HG02759 (cell line): ENCODE measurements at regions not wholly inside any gene's neighbourhood (a gene's known extent, or its start where the extent isn't known, plus 50 kb on each side); places are given as distances from the start of the nearest gene placed in this dataset.
"Not testable (repeated sequence)": the region's sequence is repeated elsewhere in the genome, so short reads cannot be mapped to it uniquely, and the experiment has no call there.

ENCODE experiments used
- ATAC-seq: cut with Tn5 transposase; IDR thresholded peaks from one replicate; pipeline ENCODE4 v1.9.1; 2021; ENCODE audit warnings: mild to moderate bottlenecking, moderate library complexity; ENCODE audit not compliant: unreplicated experiment

GRCh38 chr15:79738143-79738542, 158.7 kb downstream of the MTHFS start:
- ATAC-seq: no peak

DNA sequence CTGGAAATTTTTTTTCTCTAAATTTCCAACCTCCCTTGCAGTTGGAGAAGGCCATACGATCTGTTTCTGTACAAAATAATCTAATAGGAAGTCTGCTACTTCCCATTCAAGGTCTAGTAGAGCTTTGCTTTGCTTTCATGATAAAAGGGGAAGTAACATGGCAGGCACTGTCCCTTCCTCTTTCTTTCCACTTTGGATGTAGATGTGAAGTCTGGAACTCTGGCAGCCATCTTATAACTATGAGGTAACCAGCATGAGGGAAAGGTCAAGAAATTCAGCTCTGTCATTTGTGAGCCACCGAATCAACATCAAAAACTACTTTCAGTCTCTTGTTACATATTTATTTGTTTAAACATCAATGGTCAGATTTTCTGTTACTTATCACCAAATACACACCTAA, 156.3 kb downstream of the MTHFS start:
- ATAC-seq: no peak

- ATAC-seq: no peak
Measured at GRCh38 chr15:79743032-79743431, 153.8 kb downstream of the MTHFS start.

DNA sequence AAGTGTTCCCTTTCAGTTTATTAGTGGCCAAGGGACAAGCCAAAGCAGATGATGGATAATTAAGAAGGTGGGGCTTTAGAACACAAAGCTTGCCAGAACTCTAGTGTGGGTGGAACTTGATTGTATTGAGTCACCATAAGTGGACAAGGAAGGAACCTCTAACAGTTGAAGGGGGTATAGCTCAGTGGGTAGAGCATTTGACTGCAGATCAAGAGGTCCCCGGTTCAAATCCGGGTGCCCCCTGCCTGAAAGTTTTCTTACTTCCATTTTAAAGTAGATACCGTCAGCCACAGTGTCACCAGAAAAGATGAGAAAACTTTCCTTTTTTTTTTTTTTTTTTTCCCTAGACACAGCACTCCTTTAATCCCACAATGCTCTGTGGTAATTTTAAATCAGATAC, 152.3 kb downstream of the MTHFS start:
- ATAC-seq: not testable (repeated sequence)

- ATAC-seq: no peak
Measured at GRCh38 chr15:79756365-79756764, 140.4 kb downstream of the MTHFS start.

GRCh38 chr15:79765081-79765480, 131.7 kb downstream of the MTHFS start:
- ATAC-seq: no peak

- ATAC-seq: no peak
Measured at GRCh38 chr15:79769069-79769481, 127.7 kb downstream of the MTHFS start.

DNA sequence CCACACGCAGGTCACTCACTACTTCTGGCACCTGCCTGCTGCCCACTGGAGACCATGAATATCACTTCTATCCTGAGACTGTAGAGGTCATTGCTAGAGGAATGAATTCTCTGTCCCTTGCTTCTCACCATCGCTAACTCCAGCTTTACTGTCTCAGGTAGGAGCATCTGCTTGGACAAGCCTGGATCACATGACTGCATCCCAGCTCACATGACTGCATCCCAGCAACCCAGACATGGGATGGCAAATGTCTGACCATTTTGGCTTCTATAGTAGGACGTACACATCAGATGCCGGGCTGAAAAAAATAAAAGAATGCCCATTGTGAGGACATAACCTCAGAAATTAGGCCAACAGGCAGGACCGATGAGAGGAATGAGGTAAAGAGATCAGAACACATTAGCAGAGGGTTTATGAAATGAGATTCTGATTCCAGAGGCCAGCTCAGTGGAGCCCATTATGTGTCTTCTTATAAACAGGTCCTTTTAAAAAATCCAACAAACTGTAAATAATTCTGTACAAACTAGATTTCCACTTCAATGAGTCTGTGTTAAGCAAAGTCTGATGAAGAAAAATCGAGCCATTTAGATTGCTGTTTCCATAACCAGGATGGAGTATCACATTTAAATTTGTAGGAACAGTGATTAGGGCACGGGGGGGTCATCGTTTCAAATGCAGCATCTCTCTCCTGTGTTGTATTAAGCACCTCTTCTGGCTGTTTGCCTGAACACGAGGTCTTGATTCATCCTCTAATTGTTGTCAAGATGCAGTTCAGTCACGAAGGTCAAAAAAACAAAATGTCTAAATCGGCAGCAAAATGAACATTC, 126.7 kb downstream of the MTHFS start:
- ATAC-seq: no peak

DNA sequence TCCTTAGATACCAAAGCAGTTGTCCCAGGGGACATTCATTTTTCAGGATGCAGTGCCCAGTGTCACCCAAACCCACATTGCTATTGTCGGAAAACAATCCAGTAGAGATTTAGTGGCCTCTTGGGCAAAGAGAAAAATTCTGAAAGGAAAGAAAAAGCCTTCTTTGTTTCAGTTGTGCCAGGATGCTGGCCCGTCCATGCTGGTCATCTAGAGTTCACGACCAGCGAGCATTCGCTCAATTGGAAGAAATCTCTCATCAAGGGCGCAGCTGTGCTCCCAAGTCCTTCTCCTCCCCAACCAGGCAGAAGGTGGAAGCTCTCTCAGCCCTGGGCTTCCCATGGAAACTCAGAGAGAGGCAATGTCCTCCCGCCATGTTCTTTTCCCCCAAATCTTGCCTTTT, 123.7 kb downstream of the MTHFS start:
- no peak for ATAC-seq

DNA sequence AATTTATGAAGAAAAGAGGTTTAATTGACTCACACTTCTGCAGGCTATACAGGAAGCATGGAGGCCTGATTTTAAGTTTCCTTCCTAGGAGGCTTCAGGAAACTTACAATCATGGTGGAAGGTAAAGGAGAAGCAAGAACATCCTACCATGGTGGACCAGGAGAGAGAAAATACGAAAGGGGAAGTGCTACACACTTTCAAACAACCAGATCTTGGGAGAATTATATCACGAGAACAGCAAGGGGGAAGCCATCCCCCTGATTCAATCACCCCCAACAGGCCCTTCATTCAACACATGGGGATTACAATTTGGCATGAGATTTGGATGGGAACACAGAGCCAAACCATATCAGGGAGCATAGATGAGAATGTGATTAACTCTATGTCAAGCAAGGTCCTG, 121.0 kb downstream of the MTHFS start:
- no peak for ATAC-seq

DNA sequence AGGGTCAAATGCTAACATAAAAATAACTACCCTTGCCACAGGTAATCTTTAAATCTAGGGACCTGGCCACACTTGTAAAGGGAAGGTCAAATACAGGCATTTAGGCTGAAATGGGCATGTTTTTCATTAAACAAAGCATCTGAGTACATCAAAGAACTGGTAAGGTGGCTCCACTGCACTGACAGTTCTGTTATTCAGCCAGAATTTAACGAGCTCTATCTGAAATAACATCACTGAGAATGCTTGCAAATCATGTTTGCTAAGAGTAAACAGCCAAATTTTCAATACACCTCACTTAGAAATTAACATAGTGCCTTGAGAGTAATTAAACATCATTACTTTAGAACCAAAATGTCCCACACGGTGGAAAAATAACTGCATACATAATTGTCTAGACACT, 118.9 kb downstream of the MTHFS start:
- ATAC-seq: no peak

DNA sequence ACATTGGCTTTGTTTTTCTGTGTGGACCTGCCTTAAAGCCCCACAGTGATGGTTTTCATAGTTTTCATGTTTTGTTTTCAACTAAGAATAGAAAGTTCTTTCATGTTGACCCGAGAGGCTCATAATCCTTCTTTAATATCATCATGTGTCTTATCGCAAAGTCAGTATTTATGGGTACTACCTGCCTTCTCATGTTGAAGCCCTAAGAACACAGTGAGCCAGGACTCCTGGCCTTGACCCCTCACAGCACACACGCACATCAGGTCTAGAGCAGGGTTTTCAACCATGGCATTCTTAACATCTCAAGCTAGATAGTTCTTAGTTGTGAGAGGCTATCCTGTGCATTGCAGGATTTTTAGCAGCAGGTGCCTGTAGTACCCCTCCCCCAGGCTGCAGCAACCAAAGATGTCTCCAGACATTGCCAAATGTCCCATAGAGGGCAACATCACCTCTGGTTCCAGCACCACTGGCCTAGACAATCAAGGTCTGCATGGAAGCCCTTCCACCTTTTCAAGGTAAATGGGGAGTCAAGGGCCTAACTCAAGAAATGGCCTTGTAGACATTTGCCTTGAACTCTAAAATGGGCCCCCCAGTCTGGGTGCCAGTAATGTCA, 118.3 kb downstream of the MTHFS start:
- ATAC-seq: no peak

DNA sequence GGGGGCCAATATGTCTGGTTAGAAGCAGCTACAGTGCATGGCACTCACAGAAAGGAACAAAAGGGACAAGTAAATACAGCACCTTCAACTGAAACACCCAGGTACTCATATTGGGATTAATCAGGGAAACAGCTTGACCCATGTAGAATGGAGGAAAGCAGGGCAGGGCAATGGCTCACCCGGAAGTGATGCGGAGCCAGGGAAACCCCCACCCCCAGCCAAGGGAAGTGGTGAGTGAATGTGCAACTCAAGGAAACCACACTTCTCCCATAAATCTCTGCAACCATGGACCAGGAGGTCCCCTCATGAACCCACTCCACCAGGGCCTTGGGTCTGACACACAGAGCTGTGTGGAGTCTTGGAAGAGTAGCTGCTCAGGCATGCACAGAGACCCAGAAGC, 117.1 kb downstream of the MTHFS start:
- no peak for ATAC-seq

DNA sequence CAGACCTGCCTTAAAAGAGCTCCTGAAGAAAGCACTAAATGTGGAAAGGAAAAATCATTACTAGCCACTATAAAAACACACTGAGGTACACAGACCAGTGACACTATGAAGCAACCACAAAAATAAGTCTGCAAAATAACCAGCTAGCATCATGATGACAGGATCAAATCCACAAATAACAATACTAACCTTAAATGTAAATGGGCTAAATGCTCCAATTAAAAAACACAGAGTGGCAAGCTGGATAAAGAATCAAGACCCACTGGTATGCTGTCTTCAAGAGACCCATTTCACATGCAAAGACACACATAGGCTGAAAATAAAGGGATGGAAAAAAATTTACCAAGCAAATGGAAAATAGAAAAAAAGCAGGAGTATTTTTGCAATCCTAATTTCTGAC, 114.5 kb downstream of the MTHFS start:
- not testable (repeated sequence) for ATAC-seq
